Left lung (tissue), 4 donors: ENCODE measurements at regions not wholly inside any gene's neighbourhood (a gene's known extent, or its start where the extent isn't known, plus 50 kb on each side); places are given as distances from the start of the nearest gene placed in this dataset.

Experiments
- ATAC-seq: fragments of 200-7000 bp; cut with Tn5 transposase; one replicate; pipeline ENCODE4 v1.9.1; 2020; ENCODE audit warnings: moderate library complexity
- DNase-seq, 4 donors: peaks; one replicate each; pipeline ENCODE4 v3.0.0-alpha.2; 2013 to 2020
- H3K27ac ChIP-seq, 2 donors: fragments of 200-600 bp; sonication (generic) in 1 of 2; one replicate each; pipeline versions ENCODE4 v1.5.0 to v1.8.0; 2020 to 2021
- H3K27me3 ChIP-seq, 2 donors: fragments of 200-600 bp; sonication (generic) in 1 of 2; one replicate each; pipeline versions ENCODE4 v1.5.0 to v1.8.0; 2020 to 2021
- H3K36me3 ChIP-seq, 2 donors: fragments of 200-600 bp; sonication (generic) in 1 of 2; one replicate each; pipeline versions ENCODE4 v1.5.0 to v1.8.0; 2020 to 2021
- H3K4me1 ChIP-seq, 2 donors: fragments of 200-600 bp; one replicate each; pipeline ENCODE4 v1.8.0; 2021
- H3K4me3 ChIP-seq, 2 donors: fragments of 200-600 bp; sonication (generic) in 1 of 2; one replicate each; pipeline versions ENCODE4 v1.5.0 to v1.8.0; 2020 to 2021; ENCODE audit warnings: mild to moderate bottlenecking in 1 of 2
- H3K9me3 ChIP-seq, 2 donors: fragments of 200-600 bp; sonication (generic) in 1 of 2; one replicate each; pipeline versions ENCODE4 v1.5.0 to v1.8.0; 2020 to 2021
- CTCF ChIP-seq, 2 donors: fragments of 200-600 bp; sonication (generic) in 1 of 2; IDR thresholded peaks; one replicate each; pipeline versions ENCODE4 v1.5.0 to v1.8.0; 2021; ENCODE audit warnings: antibody characterized with exemption in 2 of 2
- intact Hi-C, 2 donors: fragments of 100-400 bp; cut with DNase I; formaldehyde crosslinking; loops; one replicate each; pipeline versions ENCODE4 v1.11.2 to v1.14.2; 2022
- donor health status: DM: no; HTN: yes; CAD: no.
- donor health status: DM: no; HTN: no; CAD: no.

DNA sequence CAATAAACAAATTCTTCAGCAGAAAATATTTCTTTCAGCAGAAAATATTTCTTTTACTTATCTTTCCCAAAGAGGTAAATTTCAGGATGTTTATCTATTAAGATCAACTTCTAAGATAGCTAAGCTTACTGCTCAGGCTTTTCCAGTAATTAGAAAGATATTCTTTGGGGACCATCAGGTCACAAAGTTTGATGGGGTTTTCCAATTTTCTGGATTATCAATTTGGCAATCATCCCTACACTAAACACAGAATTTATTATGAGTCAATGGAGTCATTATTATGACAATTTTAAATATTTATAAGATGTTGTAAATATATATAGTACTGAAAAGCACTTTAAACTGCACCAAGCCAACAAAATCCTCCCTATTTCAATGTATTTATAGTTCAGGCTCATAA lies 137.6 kb downstream of the AKAP11 start:
- intact Hi-C loops, result no loop called here
- DNase-seq (peak in 2 of 4 donors; percentile 14 to 28), ATAC-seq (no peak)
- H3K9me3 ChIP-seq, result no peaks in the 10 kb centered on the region
- TF ChIP-seq CTCF (IDR thresholded peaks at IDR 0.05), result no peak
- H3K4me1 ChIP-seq, result no peaks in the 10 kb centered on the region
- no peak overlapping the region for H3K27ac ChIP-seq
- H3K36me3 ChIP-seq, result no peaks in the 10 kb centered on the region
- H3K27me3 ChIP-seq, result no peaks in the 10 kb centered on the region
- no peak overlapping the region for H3K4me3 ChIP-seq

- H3K4me3 ChIP-seq, result no peak overlapping the region
- DNase-seq (no peak), ATAC-seq (no peak)
Observed at GRCh38 chr13:42412812-42413483, 141.0 kb downstream of the AKAP11 start.

GRCh38 chr13:42413484-42413815 lies 141.5 kb downstream of the AKAP11 start:
- Histone ChIP-seq H3K27me3 (no peaks in the 10 kb centered on the region), H3K4me3 (no peak overlapping the region), H3K27ac (no peak overlapping the region), H3K4me1 (no peaks in the 10 kb centered on the region), H3K36me3 (no peaks in the 10 kb centered on the region), H3K9me3 (no peaks in the 10 kb centered on the region)
- DNase-seq, result peak in 1 of 4 donors; percentile 29
- intact Hi-C loops, result no loop called here
- TF ChIP-seq CTCF (IDR thresholded peaks at IDR 0.05), result no peak
- ATAC-seq, result peak; percentile 17

More at GRCh38 chr13:42412812-42413483, 141.0 kb downstream of the AKAP11 start:
- Histone ChIP-seq H3K27me3 (no peaks in the 10 kb centered on the region), H3K36me3 (no peaks in the 10 kb centered on the region), H3K4me1 (no peaks in the 10 kb centered on the region), H3K9me3 (no peaks in the 10 kb centered on the region), H3K27ac (no peak overlapping the region)
- intact Hi-C loops, result no loop called here
- no peak for TF ChIP-seq CTCF (IDR thresholded peaks at IDR 0.05)

- no peak for ATAC-seq
- Histone ChIP-seq H3K9me3 (no peaks in the 10 kb centered on the region), H3K4me3 (no peak overlapping the region), H3K36me3 (no peaks in the 10 kb centered on the region), H3K4me1 (no peaks in the 10 kb centered on the region), H3K27ac (no peak overlapping the region), H3K27me3 (no peaks in the 10 kb centered on the region)
- intact Hi-C loops, result no loop called here
- TF ChIP-seq CTCF (IDR thresholded peaks at IDR 0.05), result no peak
- no peak for DNase-seq
Observed at GRCh38 chr13:42417626-42418025, 145.7 kb downstream of the AKAP11 start.

GRCh38 chr13:42418184-42418583 lies 146.2 kb downstream of the AKAP11 start:
- no peak overlapping the region for H3K27ac ChIP-seq
- ATAC-seq (no peak), DNase-seq (no peak)
- TF ChIP-seq CTCF (IDR thresholded peaks at IDR 0.05), result no peak
- no peak overlapping the region for H3K4me3 ChIP-seq
- H3K36me3 ChIP-seq, result no peaks in the 10 kb centered on the region
- H3K27me3 ChIP-seq, result no peaks in the 10 kb centered on the region
- no peaks in the 10 kb centered on the region for H3K9me3 ChIP-seq
- intact Hi-C loops, result no loop called here
- H3K4me1 ChIP-seq, result no peaks in the 10 kb centered on the region
